NCI-H748 treated with DMSO at 0.1 percent for 48 hours (cell line): ENCODE measurements at regions not wholly inside any gene's neighbourhood (a gene's known extent, or its start where the extent isn't known, plus 50 kb on each side); places are given as distances from the start of the nearest gene placed in this dataset.
"Not testable (repeated sequence)": the region's sequence is repeated elsewhere in the genome, so short reads cannot be mapped to it uniquely, and the experiment has no call there.

Experiments
- DNase-seq: peaks from one replicate; lab custom pipeline; 2025; lab: John Stamatoyannopoulos, UW

- DNase-seq = no peak
Observed at GRCh38 chr13:73167028-73167820, 108.4 kb downstream of the KLF5 start.

DNA sequence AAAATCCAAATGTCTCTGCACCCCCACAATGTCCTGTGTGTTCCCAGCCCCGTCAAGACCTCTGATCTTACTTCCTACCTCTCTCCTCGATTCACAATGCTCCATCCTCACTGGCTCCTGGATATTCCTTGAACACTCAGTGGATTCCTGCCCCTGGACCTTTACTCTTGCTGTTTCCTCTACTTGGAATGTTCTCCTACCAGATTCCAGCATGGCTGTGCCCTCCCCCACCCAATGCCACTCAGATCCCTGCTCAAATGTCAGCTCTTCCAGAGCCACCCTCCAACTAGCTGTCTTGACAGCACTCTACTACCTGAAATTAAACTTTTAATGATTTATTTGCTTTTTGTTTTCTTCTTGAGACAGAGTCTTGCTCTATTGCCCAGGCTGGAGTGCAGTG is 107.4 kb downstream of the KLF5 start:
- no peak for DNase-seq

- no peak for DNase-seq
Observed at GRCh38 chr13:73162912-73163911, 104.4 kb downstream of the KLF5 start.

DNA sequence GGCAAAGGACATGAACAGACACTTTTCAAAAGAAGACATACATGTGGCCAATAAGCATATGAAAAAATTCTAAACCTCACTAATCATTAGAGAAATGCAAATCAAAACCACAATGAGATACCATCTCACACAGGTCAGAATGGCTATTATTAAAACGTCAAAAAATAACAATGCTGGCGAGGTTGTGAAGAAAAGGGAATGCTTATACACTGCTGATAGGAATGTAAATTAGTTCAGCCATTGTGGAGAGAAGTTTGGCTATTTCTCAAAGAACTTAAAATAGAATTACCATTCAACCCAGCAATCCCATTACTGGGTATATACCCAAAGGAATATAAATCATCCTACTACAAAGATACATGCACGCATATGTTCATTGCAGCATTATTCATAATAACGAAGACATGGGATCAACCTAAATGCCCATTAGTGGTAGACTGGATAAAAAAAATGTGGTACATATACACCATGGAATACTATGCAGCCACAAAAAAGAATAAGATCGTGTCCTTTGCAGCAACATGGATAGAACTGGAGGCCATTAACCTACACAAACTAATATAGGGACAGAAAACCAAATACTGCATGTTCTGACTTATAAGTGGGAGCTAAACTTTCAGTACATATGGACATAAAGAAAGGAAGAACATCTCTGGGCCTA is 101.7 kb downstream of the KLF5 start:
- DNase-seq = not testable (repeated sequence)

GRCh38 chr13:73158851-73159250 is 100.0 kb downstream of the KLF5 start:
- no peak for DNase-seq

GRCh38 chr13:73157031-73157430 is 98.2 kb downstream of the KLF5 start:
- DNase-seq = no peak

- DNase-seq = no peak
Observed at GRCh38 chr13:73146707-73147106, 87.9 kb downstream of the KLF5 start.

- peak; percentile 77 for DNase-seq
Observed at GRCh38 chr13:73142071-73142470, 83.3 kb downstream of the KLF5 start.

DNA sequence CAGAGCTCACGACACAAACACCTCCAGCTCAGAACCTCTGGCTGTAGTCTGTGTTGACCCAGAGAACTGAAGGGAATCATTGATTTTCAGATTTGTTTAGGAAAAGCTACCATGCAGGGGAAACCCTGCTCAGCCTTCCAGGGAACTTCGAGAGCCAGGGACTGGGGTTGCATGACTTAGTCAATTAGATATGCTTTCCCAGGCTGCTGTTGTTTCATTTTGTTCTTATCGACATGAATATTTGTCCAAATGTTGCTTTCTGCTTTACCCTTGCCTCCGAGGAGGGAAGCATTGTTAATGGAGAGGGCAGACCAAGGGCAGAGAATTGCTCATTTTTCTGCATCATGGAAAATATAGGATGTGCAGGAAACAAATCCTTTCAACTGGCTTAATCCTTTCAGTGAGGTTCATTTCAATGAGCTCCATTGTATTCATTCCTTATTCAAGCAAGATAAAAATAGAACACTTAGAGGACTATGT is 82.5 kb downstream of the KLF5 start:
- DNase-seq = peak; percentile 83

- DNase-seq = no peak
Observed at GRCh38 chr13:73140801-73141200, 82.0 kb downstream of the KLF5 start.

- peak; percentile 71 for DNase-seq
Observed at GRCh38 chr13:73138638-73139491, 80.1 kb downstream of the KLF5 start.

- DNase-seq = no peak
Observed at GRCh38 chr13:73138276-73138637, 79.5 kb downstream of the KLF5 start.

DNA sequence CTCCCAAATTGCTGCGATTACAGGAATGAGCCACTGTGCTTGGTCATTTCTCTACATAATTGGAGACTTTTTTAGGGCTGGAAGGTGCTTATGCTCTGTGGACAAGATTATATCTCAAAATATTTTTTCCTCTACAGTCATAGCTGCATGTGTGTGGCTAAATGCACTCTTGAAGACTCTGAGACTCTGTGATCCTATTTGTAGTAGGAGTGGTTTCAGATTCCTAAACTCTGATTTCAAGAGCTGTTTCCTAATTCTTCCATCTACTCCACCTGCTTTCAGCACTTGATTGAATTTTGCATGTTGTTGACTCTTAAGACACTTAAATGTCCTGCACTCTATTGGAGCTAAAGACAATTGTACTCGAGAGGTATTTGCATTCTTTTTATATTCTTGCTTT is 78.0 kb downstream of the KLF5 start:
- DNase-seq = no peak

DNA sequence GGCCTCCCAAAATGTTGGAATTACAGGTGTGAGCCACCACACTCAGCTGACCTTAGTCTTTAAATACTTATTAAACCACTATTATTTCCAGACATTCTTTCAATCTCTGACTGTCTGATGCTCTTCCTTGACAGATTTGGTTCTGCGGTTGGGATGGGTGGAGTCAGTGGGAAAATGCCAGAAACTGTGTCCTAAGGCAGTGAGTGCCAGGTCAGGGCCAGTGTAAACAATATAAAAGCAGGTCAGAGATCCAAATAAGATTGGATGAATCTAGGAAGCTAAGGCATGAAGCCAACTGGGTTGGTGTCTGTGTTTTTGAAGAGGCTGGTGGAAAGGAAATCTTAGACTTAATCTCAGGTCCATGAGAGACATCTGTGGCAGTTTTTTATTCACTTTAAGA is 74.7 kb downstream of the KLF5 start:
- no peak for DNase-seq

DNA sequence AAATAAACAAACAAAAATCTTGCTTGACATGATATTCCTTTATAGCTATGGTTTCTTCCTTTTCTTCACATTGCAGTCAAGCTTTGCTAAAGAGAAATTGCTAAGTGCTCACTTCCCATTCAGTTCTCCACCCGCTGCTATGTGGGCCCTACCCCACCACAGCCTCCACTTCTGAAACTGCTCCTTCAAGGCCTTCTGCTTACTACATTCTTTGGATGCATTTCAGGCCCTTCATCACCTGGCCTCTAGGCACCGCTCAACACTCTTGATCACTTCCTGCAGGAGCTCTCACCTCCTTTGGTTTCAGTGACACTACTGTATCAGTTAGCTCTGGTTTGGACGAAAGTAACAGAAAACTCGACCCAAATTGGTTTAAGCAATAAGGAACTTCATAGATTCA is 72.4 kb downstream of the KLF5 start:
- DNase-seq = no peak

- no peak for DNase-seq
Observed at GRCh38 chr13:73129023-73129422, 70.2 kb downstream of the KLF5 start.
